Heart right ventricle (tissue), 16 donors: ENCODE measurements at regions not wholly inside any gene's neighbourhood (a gene's known extent, or its start where the extent isn't known, plus 50 kb on each side); places are given as distances from the start of the nearest gene placed in this dataset.

Experiments used
- ATAC-seq, 8 donors: fragments of 200-7000 bp; cut with Tn5 transposase; one replicate each; pipeline ENCODE4 v1.9.1; 2020; ENCODE audit warnings: mild to moderate bottlenecking in 8 of 8, moderate library complexity in 8 of 8, moderate number of reproducible peaks in 1 of 8
- DNase-seq, 2 donors: peaks; one replicate each; pipeline ENCODE4 v3.0.0-alpha.2; 2020
- H3K27ac ChIP-seq, 10 donors: fragments of 200-600 bp; sonication (generic) in 2 of 10; one replicate each; pipeline versions ENCODE4 v1.5.0 to v1.8.0; 2020 to 2022; ENCODE audit warnings: mild to moderate bottlenecking in 3 of 10
- H3K27me3 ChIP-seq, 7 donors: fragments of 200-600 bp; one replicate each; pipeline ENCODE4 v1.8.0; 2021 to 2022; ENCODE audit warnings: mild to moderate bottlenecking in 2 of 7
- H3K36me3 ChIP-seq, 9 donors: fragments of 200-600 bp; sonication (generic) in 1 of 9; one replicate each; pipeline versions ENCODE4 v1.5.0 to v1.8.0; 2020 to 2022; ENCODE audit warnings: mild to moderate bottlenecking in 2 of 9
- H3K4me1 ChIP-seq, 9 donors: fragments of 200-600 bp; sonication (generic) in 1 of 9; one replicate each; pipeline versions ENCODE4 v1.5.0 to v1.8.0; 2020 to 2022; ENCODE audit warnings: mild to moderate bottlenecking in 4 of 9
- H3K4me3 ChIP-seq, 10 donors: fragments of 200-600 bp; sonication (generic) in 2 of 10; one replicate each; pipeline versions ENCODE4 v1.5.0 to v1.8.0; 2020 to 2022; ENCODE audit warnings: mild to moderate bottlenecking in 7 of 10, moderate library complexity in 2 of 10
- H3K9me3 ChIP-seq, 11 donors: fragments of 200-600 bp in 10 of 11; sonication (generic) in 2 of 11; one replicate each; pipeline versions ENCODE4 v1.5.0 to v1.8.0; 2013 to 2022; ENCODE audit warnings: mild to moderate bottlenecking in 2 of 11, control low read depth in 1 of 11, moderate library complexity in 1 of 11
- WGBS, 2 donors: extraction: QIAGEN DNeasy Blood & Tissue Kit; methylation state at CpG; one replicate each; pipeline ENCODE4 v1.1.7; 2013; ENCODE audit warnings: inconsistent platforms in 1 of 2; 5-methylcytosine and 5-hydroxymethylcytosine counted together
- intact Hi-C, 10 donors: fragments of 100-400 bp; cut with DNase I; formaldehyde crosslinking; loops; one replicate each; pipeline versions ENCODE4 v1.11.1 to v1.14.2; 2022
- TF ChIP-seq, protein P1 (sequence below), 9 donors: fragments of 200-600 bp; sonication (generic) in 2 of 9; IDR thresholded peaks; one replicate each; pipeline versions ENCODE4 v1.5.0 to v1.8.0; 2021 to 2022; ENCODE audit warnings: antibody characterized with exemption in 9 of 9, mild to moderate bottlenecking in 5 of 9, moderate library complexity in 1 of 9
- donor health status: Arrhythmogenic right ventricular cardiomyopathy.
- donor health status: ischemic (EF 13 %, LVEDD 7.1; RV severe dilation, severe dysfunction).
- donor health status: healthy with polysubstance abuse.
- donor health status: DM: no; HTN: yes; CAD: no.
- donor health status: DM: no; HTN: no; CAD: no.
- donor health status: ischemic (EF 25% LVEDD 6.9; RV normal size, moderate dysfunction).
- donor health status: ischemic (EF 25% LVEDD 5.7; RV mildly dilated, moderate dysfunction).
- donor health status: healthy.
- donor health status: DM: yes; HTN: yes; CAD: no.
- donor health status: Ischemic cardiomyopathy.
- donor health status: ischemic (EF 35%, LVEDD 5.7; RV mildly dilated, moderate dysfunction).
- donor health status: nonischemic (EF 11% LVEDD 7.7; RV severe dilation, severe dysfunction).
- donor health status: DM: yes; HTN: yes; CAD: no.
- donor health status: PGD.
- donor health status: ischemic (EF 29% LVEDD 5.4; RV normal size, mild dysfunction).
- donor health status: nonischemic (EF 23%, LVEDD 6.1; RV moderate dilation, normal function).

DNA sequence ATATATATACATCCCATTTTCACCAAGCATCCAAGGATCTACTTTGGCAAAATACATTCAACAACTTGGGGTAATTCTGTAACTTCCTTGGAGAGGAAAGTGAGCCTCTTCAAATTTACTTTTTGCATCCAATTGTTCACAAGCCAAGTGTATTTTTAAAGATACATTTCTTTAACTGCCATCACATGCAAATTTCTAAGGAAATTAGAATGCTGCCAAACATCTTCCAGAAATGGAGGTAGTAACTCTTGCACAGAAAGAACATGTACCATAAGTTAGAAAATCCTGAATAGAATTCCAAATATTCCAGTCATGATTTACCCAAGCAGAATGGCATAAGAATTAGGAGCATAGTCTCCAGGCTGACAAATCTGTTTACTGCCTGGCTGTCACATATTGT is 220.5 kb upstream of the NWD2 start:
- TF ChIP-seq, protein P1, sequence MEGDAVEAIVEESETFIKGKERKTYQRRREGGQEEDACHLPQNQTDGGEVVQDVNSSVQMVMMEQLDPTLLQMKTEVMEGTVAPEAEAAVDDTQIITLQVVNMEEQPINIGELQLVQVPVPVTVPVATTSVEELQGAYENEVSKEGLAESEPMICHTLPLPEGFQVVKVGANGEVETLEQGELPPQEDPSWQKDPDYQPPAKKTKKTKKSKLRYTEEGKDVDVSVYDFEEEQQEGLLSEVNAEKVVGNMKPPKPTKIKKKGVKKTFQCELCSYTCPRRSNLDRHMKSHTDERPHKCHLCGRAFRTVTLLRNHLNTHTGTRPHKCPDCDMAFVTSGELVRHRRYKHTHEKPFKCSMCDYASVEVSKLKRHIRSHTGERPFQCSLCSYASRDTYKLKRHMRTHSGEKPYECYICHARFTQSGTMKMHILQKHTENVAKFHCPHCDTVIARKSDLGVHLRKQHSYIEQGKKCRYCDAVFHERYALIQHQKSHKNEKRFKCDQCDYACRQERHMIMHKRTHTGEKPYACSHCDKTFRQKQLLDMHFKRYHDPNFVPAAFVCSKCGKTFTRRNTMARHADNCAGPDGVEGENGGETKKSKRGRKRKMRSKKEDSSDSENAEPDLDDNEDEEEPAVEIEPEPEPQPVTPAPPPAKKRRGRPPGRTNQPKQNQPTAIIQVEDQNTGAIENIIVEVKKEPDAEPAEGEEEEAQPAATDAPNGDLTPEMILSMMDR (IDR thresholded peaks at IDR 0.05) = no peak
- no peaks in the 10 kb centered on the region for H3K9me3 ChIP-seq
- DNase-seq = no peak
- no peaks in the 10 kb centered on the region for H3K36me3 ChIP-seq
- no peaks in the 10 kb centered on the region for H3K27me3 ChIP-seq
- H3K4me3 ChIP-seq = no peak overlapping the region
- ATAC-seq = no peak
- intact Hi-C loops = no loop called here
- H3K27ac ChIP-seq = no peak overlapping the region
- no peaks in the 10 kb centered on the region for H3K4me1 ChIP-seq

DNA sequence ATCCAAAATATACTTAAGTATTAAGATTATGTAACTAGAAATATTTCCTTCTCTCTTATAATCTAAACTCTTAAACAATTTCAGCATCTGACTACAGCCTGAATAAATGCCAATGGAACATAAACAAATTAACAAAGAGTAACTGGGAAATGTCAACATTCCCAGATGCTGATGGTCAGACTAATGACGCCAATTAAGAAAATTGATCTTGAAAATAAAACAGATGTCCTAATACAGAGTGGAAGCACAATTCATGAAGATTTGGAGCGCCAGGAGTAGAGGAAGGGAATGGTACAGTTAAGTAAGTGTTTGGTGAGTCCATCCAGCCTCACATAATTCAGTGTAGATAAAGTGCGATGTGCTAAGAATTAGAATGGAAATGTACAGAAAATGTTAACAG is 203.7 kb upstream of the NWD2 start:
- intact Hi-C loops = no loop called here
- Histone ChIP-seq H3K27ac (no peak overlapping the region), H3K4me3 (no peak overlapping the region), H3K4me1 (no peaks in the 10 kb centered on the region), H3K9me3 (no peaks in the 10 kb centered on the region), H3K27me3 (no peaks in the 10 kb centered on the region), H3K36me3 (no peaks in the 10 kb centered on the region)
- ATAC-seq (no peak), DNase-seq (no peak)
- WGBS, 2 donors = 71% methylated on average over 3 of the region's 3 CpGs
- TF ChIP-seq, protein P1 (IDR thresholded peaks at IDR 0.05) = no peak

DNA sequence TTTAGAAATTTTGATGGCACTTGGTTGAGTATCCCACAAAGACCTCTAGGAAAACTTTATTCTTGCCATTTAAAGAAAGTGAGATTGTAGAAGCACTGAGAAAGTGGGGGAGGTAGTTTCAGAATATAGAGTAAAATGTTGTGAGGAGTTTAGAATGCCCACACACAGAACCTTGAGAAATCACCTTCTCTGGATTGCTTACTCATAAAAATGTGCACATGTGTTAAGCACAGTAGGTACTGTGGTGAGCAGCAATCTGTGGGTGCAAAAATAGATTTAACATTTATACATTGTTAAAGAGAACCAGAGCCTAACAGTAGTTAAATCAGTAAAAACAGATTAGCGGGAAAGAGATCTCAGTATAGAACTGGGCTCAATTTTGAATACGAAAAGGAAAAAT is 201.2 kb upstream of the NWD2 start:
- H3K27me3 ChIP-seq = no peaks in the 10 kb centered on the region
- TF ChIP-seq, protein P1 (IDR thresholded peaks at IDR 0.05) = no peak
- ATAC-seq (no peak), DNase-seq (no peak)
- intact Hi-C loops = no loop called here
- H3K4me3 ChIP-seq = no peak overlapping the region
- H3K27ac ChIP-seq = no peak overlapping the region
- H3K4me1 ChIP-seq = no peaks in the 10 kb centered on the region
- WGBS, 2 donors = 92 to 96% methylated on average over 2 of the region's 2 CpGs
- no peaks in the 10 kb centered on the region for H3K36me3 ChIP-seq
- H3K9me3 ChIP-seq = no peaks in the 10 kb centered on the region

DNA sequence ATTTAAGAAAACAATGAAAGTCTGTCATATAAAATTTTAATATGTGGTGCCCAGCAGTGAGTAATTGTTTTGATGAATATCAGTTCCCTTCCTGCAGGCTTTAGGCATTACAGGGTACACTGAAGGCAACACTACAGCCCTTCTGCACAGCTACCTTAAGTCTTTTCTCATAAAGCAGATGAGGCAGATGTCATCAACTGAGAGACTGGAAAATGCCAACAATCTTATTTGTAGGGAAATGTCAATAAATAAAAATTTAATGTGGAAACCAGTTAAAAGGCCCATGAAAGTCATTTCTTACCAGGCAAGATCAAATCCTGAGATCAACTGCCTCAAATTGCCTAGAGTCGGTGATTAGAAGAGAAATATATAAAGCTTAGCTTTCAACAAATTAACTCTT is 193.4 kb upstream of the NWD2 start:
- Histone ChIP-seq H3K4me1 (no peaks in the 10 kb centered on the region), H3K27ac (no peak overlapping the region), H3K36me3 (no peaks in the 10 kb centered on the region), H3K27me3 (no peaks in the 10 kb centered on the region), H3K9me3 (no peaks in the 10 kb centered on the region), H3K4me3 (no peak overlapping the region)
- TF ChIP-seq, protein P1 (IDR thresholded peaks at IDR 0.05) = no peak
- ATAC-seq (no peak), DNase-seq (no peak)
- intact Hi-C loops = no loop called here
- WGBS, 2 donors = 84 to 89% methylated on average over 1 of the region's 1 CpG

DNA sequence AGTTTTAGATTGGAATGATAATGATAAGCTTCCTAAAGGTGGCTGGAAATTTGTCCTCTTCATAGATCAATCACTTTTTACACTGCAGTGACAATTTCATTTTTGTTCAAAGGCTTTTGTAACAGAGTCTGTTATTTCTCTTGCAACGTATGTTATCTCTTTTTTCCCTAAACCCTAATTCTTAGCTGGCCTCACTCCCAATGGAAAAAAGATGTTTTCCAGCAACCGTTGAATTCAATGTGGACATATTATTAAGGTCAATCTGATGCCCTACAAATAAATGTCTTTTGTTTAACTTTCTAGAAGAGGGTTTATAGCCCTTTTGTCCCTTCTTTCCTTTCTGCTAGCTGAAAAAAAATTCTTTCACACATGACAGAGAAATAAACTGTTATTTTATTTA is 192.7 kb upstream of the NWD2 start:
- DNase-seq (no peak), ATAC-seq (no peak)
- TF ChIP-seq, protein P1 (IDR thresholded peaks at IDR 0.05) = no peak
- Histone ChIP-seq H3K36me3 (no peaks in the 10 kb centered on the region), H3K27me3 (no peaks in the 10 kb centered on the region), H3K4me1 (no peaks in the 10 kb centered on the region), H3K27ac (no peak overlapping the region), H3K4me3 (no peak overlapping the region), H3K9me3 (no peaks in the 10 kb centered on the region)
- WGBS, 2 donors = 8 to 16% methylated on average over 2 of the region's 2 CpGs
- intact Hi-C loops = no loop called here
